H1 (cell line): ENCODE measurements at regions not wholly inside any gene's neighbourhood (a gene's known extent, or its start where the extent isn't known, plus 50 kb on each side); places are given as distances from the start of the nearest gene placed in this dataset.

Source experiments
- CTCF ChIA-PET: fragments of 300-600 bp; sonication (Branson Sonifier 250); formaldehyde crosslinking; loops from one replicate; lab custom pipeline; 2021; ENCODE audit not compliant: partially characterized antibody; lab: Charles Lee
- POLR2A ChIA-PET: fragments of 300-600 bp; sonication (Branson Sonifier 250); formaldehyde crosslinking; loops from one replicate; lab custom pipeline; 2021; ENCODE audit warnings: inconsistent platforms; ENCODE audit not compliant: partially characterized antibody; lab: Charles Lee
- DNase-seq, 2 experiments: peaks; one replicate each; pipeline versions ENCODE4 v3.0.0 to v3.0.0-alpha.2; 2010 to 2022; ENCODE audit warnings: low spot score in 2 of 2, low read depth in 1 of 2, mixed read lengths in 1 of 2
- FAIRE-seq: peaks from 2 replicates; lab custom pipeline; 2011; peaks lifted over from hg19 to GRCh38; lab: Jason Lieb, UNC
- H2AFZ ChIP-seq: 2 replicates; pipeline ENCODE4 v1.8.1; 2012; ENCODE audit warnings: low read length, inconsistent platforms
- H2AK5ac ChIP-seq: 2 replicates; pipeline ENCODE4 v1.6.1; 2013; ENCODE audit warnings: low read depth, low read length
- H2BK120ac ChIP-seq: replicated peaks from 2 replicates; pipeline ENCODE3; 2013; ENCODE audit warnings: low read depth, low read length, inconsistent platforms
- H2BK12ac ChIP-seq: 2 replicates; pipeline ENCODE4 v1.6.1; 2013; ENCODE audit warnings: low read depth, low read length
- H2BK15ac ChIP-seq: 2 replicates; pipeline ENCODE4 v1.6.1; 2013; ENCODE audit warnings: low read length
- H2BK20ac ChIP-seq: 2 replicates; pipeline ENCODE4 v1.6.1; 2013; ENCODE audit warnings: low read length
- H2BK5ac ChIP-seq: 2 replicates; pipeline ENCODE4 v1.6.1; 2013; ENCODE audit warnings: low read depth, low read length
- H3K14ac ChIP-seq: 2 replicates; pipeline ENCODE4 v1.6.1; 2013; ENCODE audit warnings: inconsistent platforms; ENCODE audit not compliant: insufficient read length
- H3K18ac ChIP-seq: 2 replicates; pipeline ENCODE4 v1.6.1; 2013; ENCODE audit warnings: low read length; ENCODE audit errors: extremely low read depth
- H3K23ac ChIP-seq: 2 replicates; pipeline ENCODE4 v1.6.1; 2013; ENCODE audit warnings: inconsistent platforms; ENCODE audit not compliant: insufficient read length
- H3K23me2 ChIP-seq: 2 replicates; pipeline ENCODE4 v1.6.1; 2013; ENCODE audit warnings: low read depth, low read length
- H3K27ac ChIP-seq: 2 replicates; pipeline ENCODE4 v1.6.1; 2011; ENCODE audit warnings: low read depth, low read length, inconsistent platforms
- H3K27me3 ChIP-seq, 4 experiments: replicated peaks in 1 of 4; 1 replicate in 1 of 4; 2 replicates in 3 of 4; pipeline versions ENCODE4 v1.6.1 to v1.8.1; 2011 to 2013; ENCODE audit warnings: low read length in 3 of 4, mild to moderate bottlenecking in 3 of 4, inconsistent platforms in 2 of 4, mixed read lengths in 2 of 4, moderate library complexity in 1 of 4; ENCODE audit not compliant: control insufficient read depth in 3 of 4, insufficient read depth in 3 of 4; ENCODE audit errors: extremely low read depth in 1 of 4
- H3K36me3 ChIP-seq, 4 experiments: 2 replicates each; pipeline versions ENCODE4 v1.6.1 to v1.8.1; 2011 to 2013; ENCODE audit warnings: mild to moderate bottlenecking in 4 of 4, low read length in 3 of 4, moderate library complexity in 2 of 4, control low read depth in 1 of 4, inconsistent platforms in 1 of 4; ENCODE audit not compliant: insufficient read depth in 4 of 4, control insufficient read depth in 2 of 4
- H3K4ac ChIP-seq: replicated peaks from 2 replicates; pipeline ENCODE3; 2013; ENCODE audit warnings: low read length, low read depth, mixed read lengths, inconsistent platforms; ENCODE audit not compliant: insufficient read length
- H3K4me1 ChIP-seq, 4 experiments: replicated peaks in 1 of 4; 1 replicate in 1 of 4; 2 replicates in 3 of 4; pipeline versions ENCODE4 v1.6.1 to v1.8.1; 2011 to 2013; ENCODE audit warnings: low read length in 3 of 4, inconsistent platforms in 2 of 4, mixed read lengths in 1 of 4; ENCODE audit not compliant: insufficient read depth in 4 of 4, control insufficient read depth in 3 of 4
- H3K4me2 ChIP-seq, 2 experiments: 2 replicates each; pipeline versions ENCODE4 v1.6.1 to v1.8.1; 2011 to 2013; ENCODE audit warnings: low read depth in 2 of 2, low read length in 2 of 2, control low read depth in 1 of 2, inconsistent platforms in 1 of 2, mild to moderate bottlenecking in 1 of 2; ENCODE audit not compliant: insufficient read depth in 1 of 2
- H3K4me3 ChIP-seq, 4 experiments: fragments of 200-600, 300-600 bp in 1 of 4; sonication (generic), shearing (Covaris generic), sonication (Bioruptor Twin) in 1 of 4; 2 replicates each; pipeline versions ENCODE4 v1.5.1 to v1.8.1; 2011 to 2016; ENCODE audit warnings: low read length in 4 of 4, low read depth in 3 of 4, control low read depth in 2 of 4, inconsistent platforms in 2 of 4, mild to moderate bottlenecking in 2 of 4, mixed read lengths in 1 of 4, moderate library complexity in 1 of 4; ENCODE audit not compliant: insufficient read depth in 2 of 4; ENCODE audit errors: extremely low read depth in 1 of 4
- H3K56ac ChIP-seq: replicated peaks from 2 replicates; pipeline ENCODE3; 2013; ENCODE audit warnings: low read depth, mild to moderate bottlenecking, mixed read lengths, low read length, inconsistent platforms; ENCODE audit not compliant: insufficient read length
- H3K79me1 ChIP-seq: 2 replicates; pipeline ENCODE4 v1.6.1; 2013; ENCODE audit warnings: low read depth, low read length, control low read depth
- H3K79me2 ChIP-seq, 2 experiments: 2 replicates each; pipeline versions ENCODE4 v1.6.1 to v1.8.1; 2012 to 2013; ENCODE audit warnings: low read length in 2 of 2, mild to moderate bottlenecking in 2 of 2, inconsistent platforms in 1 of 2; ENCODE audit not compliant: insufficient read depth in 2 of 2, control insufficient read depth in 1 of 2
- H3K9ac ChIP-seq, 4 experiments: replicated peaks in 1 of 4; 1 replicate in 1 of 4; 2 replicates in 3 of 4; pipeline versions ENCODE4 v1.6.1 to v1.8.1; 2011 to 2013; ENCODE audit warnings: low read depth in 3 of 4, low read length in 3 of 4, control low read depth in 2 of 4, mild to moderate bottlenecking in 2 of 4, moderate library complexity in 2 of 4, inconsistent platforms in 1 of 4; ENCODE audit errors: extremely low read depth in 1 of 4
- H3K9me3 ChIP-seq, 2 experiments: 2 replicates each; pipeline versions ENCODE4 v1.6.1 to v1.8.1; 2012 to 2013; ENCODE audit warnings: mild to moderate bottlenecking in 2 of 2, moderate library complexity in 2 of 2, control low read depth in 1 of 2, inconsistent platforms in 1 of 2, low read depth in 1 of 2, low read length in 1 of 2, mixed read lengths in 1 of 2; ENCODE audit not compliant: insufficient read depth in 2 of 2
- H4K20me1 ChIP-seq, 2 experiments: replicated peaks in 1 of 2; 2 replicates each; pipeline versions ENCODE3 to v1.8.1; 2011 to 2013; ENCODE audit warnings: inconsistent platforms in 2 of 2, low read length in 2 of 2, mild to moderate bottlenecking in 1 of 2; ENCODE audit not compliant: insufficient read depth in 2 of 2, control insufficient read depth in 1 of 2
- H4K5ac ChIP-seq: 2 replicates; pipeline ENCODE4 v1.6.1; 2013; ENCODE audit warnings: low read length, low read depth, mixed read lengths, inconsistent platforms; ENCODE audit not compliant: insufficient read length
- H4K8ac ChIP-seq: 2 replicates; pipeline ENCODE4 v1.8.0; 2013; ENCODE audit warnings: mild to moderate bottlenecking, moderate library complexity, low read length, inconsistent platforms; ENCODE audit not compliant: insufficient read depth; ENCODE audit errors: extremely low read depth
- H4K91ac ChIP-seq: replicated peaks from 2 replicates; pipeline ENCODE3; 2013; ENCODE audit warnings: low read length, mixed read lengths, inconsistent platforms; ENCODE audit not compliant: insufficient read length
- CBX8 ChIP-seq: fragments of 300-800, 300-1000 bp; sonication (generic); IDR thresholded peaks from 2 replicates; pipeline ENCODE4 v1.7.1; 2016; ENCODE audit warnings: low read depth, low read length, borderline replicate concordance
- HDAC2 ChIP-seq, 2 experiments: fragments of 300-600 bp in 1 of 2; sonication (generic) in 1 of 2; IDR thresholded peaks; 2 replicates each; pipeline ENCODE4 v1.6.1; 2011 to 2012; ENCODE audit warnings: low read depth in 2 of 2, low read length in 2 of 2, mild to moderate bottlenecking in 2 of 2, moderate library complexity in 2 of 2, borderline replicate concordance in 1 of 2, inconsistent platforms in 1 of 2
- RBBP5 ChIP-seq: IDR thresholded peaks from 2 replicates; pipeline ENCODE4 v1.7.1; 2012; ENCODE audit warnings: low read depth, mild to moderate bottlenecking, inconsistent platforms, low read length, moderate library complexity, borderline replicate concordance
- SRF ChIP-seq: IDR thresholded peaks from 2 replicates; pipeline ENCODE4 v1.6.1; 2011; ENCODE audit warnings: mild to moderate bottlenecking, low read depth, low read length, moderate library complexity
- WGBS, 2 experiments: shearing (Covaris generic) in 1 of 2; methylation state at CpG; one replicate each; pipeline versions ENCODE4 v1.1.6 to v1.1.7; 2013 to 2015; ENCODE audit warnings: low lambda C conversion rate in 2 of 2, mixed read lengths in 2 of 2, inconsistent platforms in 1 of 2, low coverage in 1 of 2, missing lambda C conversion rate in 1 of 2; ENCODE audit not compliant: insufficient replicate concordance in 2 of 2, insufficient coverage in 1 of 2, insufficient read length in 1 of 2; ENCODE audit errors: extremely low coverage in 1 of 2, missing lambda C conversion rate in 1 of 2; 5-methylcytosine and 5-hydroxymethylcytosine counted together

GRCh38 chr2:19690429-19690828, 211.4 kb downstream of the TTC32 start:
- Histone ChIP-seq H3K27ac (no peak overlapping the region), H3K23me2 (no peaks in the 10 kb centered on the region), H2BK12ac (no peak overlapping the region), H2AK5ac (no peak overlapping the region), H2BK15ac (no peak overlapping the region), H4K91ac (no peak overlapping the region), H2BK5ac (no peak overlapping the region), H3K4me3 (no peak overlapping the region), H3K9me3 (no peaks in the 10 kb centered on the region), H2BK120ac (no peak overlapping the region), H3K14ac (no peak overlapping the region), H3K4me2 (no peak overlapping the region), H3K56ac (no peak overlapping the region), H3K36me3 (no peaks in the 10 kb centered on the region), H3K18ac (no peak overlapping the region), H2AFZ (no peak overlapping the region), H4K8ac (no peak overlapping the region), H4K5ac (no peak overlapping the region), H2BK20ac (no peak overlapping the region), H3K79me1 (no peaks in the 10 kb centered on the region), H3K4ac (no peak overlapping the region), H3K4me1 (no peaks in the 10 kb centered on the region), H3K23ac (no peak overlapping the region), H4K20me1 (no peaks in the 10 kb centered on the region), H3K79me2 (no peaks in the 10 kb centered on the region), H3K27me3 (no peaks in the 10 kb centered on the region), H3K9ac (no peak overlapping the region)
- DNase-seq (no peak), FAIRE-seq (no peak)
- WGBS, 2 experiments, result 56% methylated on average over 3 of the region's 3 CpGs; no CpG with 5 or more reads in 1 of the 2 experiments
- ChIA-PET CTCF (interaction anchor here (0.9 to 1.2 kb wide), 2 partner anchors 14 to 56 kb away, joined by 3 read pairs; no protein-coding TSS in a partner anchor), POLR2A (no interaction called here)
- TF ChIP-seq CBX8, result no peak
- no peak for TF ChIP-seq SRF
- TF ChIP-seq HDAC2 (IDR thresholded peaks at IDR 0.05; ENCODE audit: borderline replicate concordance in 1 of 2, low read depth in 2 of 2, low read length in 2 of 2), result no peak
- TF ChIP-seq RBBP5, result no peak
